Retinal pigment epithelial cell (primary cell): ENCODE measurements at regions not wholly inside any gene's neighbourhood (a gene's known extent, or its start where the extent isn't known, plus 50 kb on each side); places are given as distances from the start of the nearest gene placed in this dataset.

ENCODE experiments used
- DNase-seq: peaks from one replicate; pipeline ENCODE4 v3.0.0-alpha.2; 2010; ENCODE audit warnings: low read depth
- H3K4me3 ChIP-seq: 2 replicates; pipeline ENCODE4 v1.5.1; 2011; ENCODE audit warnings: mild to moderate bottlenecking, low read length, control low read depth, moderate library complexity
- CTCF ChIP-seq: conservative IDR thresholded peaks from 2 replicates; pipeline ENCODE4 v1.5.1; 2011; ENCODE audit warnings: low read depth, low read length, control low read depth, inconsistent platforms

- no peak for DNase-seq
- no peak for TF ChIP-seq CTCF
- H3K4me3 ChIP-seq, result no peak overlapping the region
These were observed 746.1 kb upstream of the LRRC4C start for GRCh38 chr11:42205518-42205917.

GRCh38 chr11:42225664-42226063 lies 766.2 kb upstream of the LRRC4C start:
- H3K4me3 ChIP-seq, result no peak overlapping the region
- no peak for DNase-seq
- TF ChIP-seq CTCF, result no peak

GRCh38 chr11:42232673-42233072 lies 773.2 kb upstream of the LRRC4C start:
- H3K4me3 ChIP-seq, result no peak overlapping the region
- TF ChIP-seq CTCF, result no peak

GRCh38 chr11:42234451-42234951 lies 775.0 kb upstream of the LRRC4C start:
- no peak overlapping the region for H3K4me3 ChIP-seq
- DNase-seq, result no peak
- TF ChIP-seq CTCF, result no peak

More at GRCh38 chr11:42232673-42233072, 773.2 kb upstream of the LRRC4C start:
- no peak for DNase-seq

GRCh38 chr11:42237701-42238235 lies 778.3 kb upstream of the LRRC4C start:
- peak; percentile 15 for DNase-seq
- TF ChIP-seq CTCF, result no peak
- no peak overlapping the region for H3K4me3 ChIP-seq

- H3K4me3 ChIP-seq, result no peak overlapping the region
- TF ChIP-seq CTCF, result no peak
- no peak for DNase-seq
These were observed 779.7 kb upstream of the LRRC4C start for GRCh38 chr11:42239188-42239587.

GRCh38 chr11:42243385-42243784 lies 783.9 kb upstream of the LRRC4C start:
- DNase-seq, result no peak
- no peak overlapping the region for H3K4me3 ChIP-seq
- no peak for TF ChIP-seq CTCF
